HCT116 (cell line): ENCODE measurements at regions not wholly inside any gene's neighbourhood (a gene's known extent, or its start where the extent isn't known, plus 50 kb on each side); places are given as distances from the start of the nearest gene placed in this dataset.

Source experiments
- ATAC-seq: fragments of 200-7000 bp; cut with Tn5 transposase; 2 replicates; pipeline ENCODE4 v1.9.1; 2020; ENCODE audit warnings: mild to moderate bottlenecking, moderate library complexity
- BruUV-seq: library from RNA; stranded (reverse); fragments of 400-500 nt; replicated peaks from 2 replicates; lab custom pipeline; 2021; lab: Mats Ljungman, UMichigan
- CTCF ChIA-PET: fragments of 300-600 bp; sonication (Branson Sonifier 250); formaldehyde crosslinking; loops from one replicate; lab custom pipeline; 2021; ENCODE audit warnings: antibody characterized with exemption; lab: Charles Lee
- POLR2A ChIA-PET: fragments of 300-600, 350-600 bp; sonication (Branson Sonifier 250); formaldehyde crosslinking; loops from one replicate; lab custom pipeline; 2021; ENCODE audit warnings: antibody characterized with exemption; lab: Charles Lee
- RAD21 ChIA-PET, 2 experiments: fragments of 300-600 bp; sonication (Branson Sonifier 250); formaldehyde crosslinking; loops; one replicate each; lab custom pipeline; 2023; ENCODE audit warnings: low total read pairs in 2 of 2; ENCODE audit not compliant: uncharacterized antibody in 2 of 2, unreplicated experiment in 2 of 2, low non-redundant PET in 1 of 2; lab: Charles Lee
- DNase-seq: peaks from one replicate; pipeline ENCODE4 v3.0.0-alpha.2; 2010; ENCODE audit warnings: low read depth, low spot score
- H2AFZ ChIP-seq: fragments of 200-600 bp; shearing (Covaris generic), sonication (generic); 2 replicates; pipeline ENCODE4 v1.6.1; 2017; ENCODE audit warnings: low read depth, mixed run types, mixed read lengths, antibody characterized with exemption, low read length; ENCODE audit not compliant: poor library complexity, severe bottlenecking
- H3K27ac ChIP-seq: 2 replicates; pipeline ENCODE4 v1.5.1; 2012; ENCODE audit warnings: low read depth, low read length
- H3K27me3 ChIP-seq: fragments of 200-600 bp; sonication (generic); 2 replicates; pipeline ENCODE4 v1.6.1; 2016; ENCODE audit warnings: mixed run types, low read length, mixed read lengths; ENCODE audit not compliant: insufficient read depth
- H3K36me3 ChIP-seq, 2 experiments: fragments of 200-500 bp in 1 of 2; fragments of 200-600 bp in 1 of 2; sonication (Bioruptor generic) in 1 of 2; sonication (generic) in 1 of 2; 2 replicates each; pipeline versions ENCODE4 v1.5.1 to v1.6.1; 2014 to 2016; ENCODE audit warnings: low read length in 2 of 2, inconsistent platforms in 1 of 2, mixed read lengths in 1 of 2, mixed run types in 1 of 2; ENCODE audit not compliant: insufficient read depth in 2 of 2, control insufficient read depth in 1 of 2
- H3K4me1 ChIP-seq, 2 experiments: fragments of 200-600 bp in 1 of 2; sonication (generic) in 1 of 2; 2 replicates each; pipeline versions ENCODE4 v1.5.1 to v1.6.1; 2012 to 2017; ENCODE audit warnings: low read length in 2 of 2, inconsistent platforms in 1 of 2, mild to moderate bottlenecking in 1 of 2, mixed read lengths in 1 of 2, mixed run types in 1 of 2, moderate library complexity in 1 of 2; ENCODE audit not compliant: insufficient read depth in 2 of 2, control insufficient read depth in 1 of 2
- H3K4me2 ChIP-seq: fragments of 200-600 bp; sonication (generic); 2 replicates; pipeline ENCODE4 v1.6.1; 2017; ENCODE audit warnings: mixed run types, low read length, mixed read lengths
- H3K4me3 ChIP-seq, 2 experiments: fragments of 200-600 bp in 1 of 2; sonication (generic) in 1 of 2; replicated peaks in 1 of 2; 2 replicates each; pipeline ENCODE4 v1.5.1; 2011 to 2016; ENCODE audit warnings: low read length in 2 of 2, control low read depth in 1 of 2, low read depth in 1 of 2, mild to moderate bottlenecking in 1 of 2, mixed read lengths in 1 of 2, mixed run types in 1 of 2
- H3K79me2 ChIP-seq: fragments of 200-600 bp; sonication (generic); 2 replicates; pipeline ENCODE4 v1.6.1; 2017; ENCODE audit warnings: mild to moderate bottlenecking, mixed run types, low read length, moderate library complexity, mixed read lengths; ENCODE audit not compliant: insufficient read depth
- H3K9ac ChIP-seq: fragments of 200-600 bp; sonication (generic); 2 replicates; pipeline ENCODE4 v1.6.1; 2016; ENCODE audit warnings: low read length, mixed read lengths
- H3K9me2 ChIP-seq: fragments of 200-600 bp; sonication (generic), shearing (Covaris generic); 2 replicates; pipeline ENCODE4 v1.6.1; 2017; ENCODE audit warnings: mixed run types, mild to moderate bottlenecking, moderate library complexity; ENCODE audit not compliant: insufficient read depth
- H3K9me3 ChIP-seq, 2 experiments: fragments of 200-500 bp in 1 of 2; fragments of 200-600 bp in 1 of 2; sonication (Bioruptor generic) in 1 of 2; sonication (generic) in 1 of 2; 2 replicates each; pipeline ENCODE4 v1.6.1; 2014 to 2017; ENCODE audit warnings: low read length in 2 of 2, mixed read lengths in 2 of 2, inconsistent platforms in 1 of 2, low read depth in 1 of 2, mild to moderate bottlenecking in 1 of 2, mixed run types in 1 of 2, moderate library complexity in 1 of 2; ENCODE audit not compliant: control insufficient read depth in 1 of 2, insufficient read depth in 1 of 2
- H4K20me1 ChIP-seq: fragments of 200-600 bp; sonication (generic), shearing (Covaris generic); 2 replicates; pipeline ENCODE4 v1.6.1; 2017; ENCODE audit warnings: mixed run types, mild to moderate bottlenecking, moderate library complexity; ENCODE audit not compliant: insufficient read depth
- CEBPB ChIP-seq: IDR thresholded peaks from 2 replicates; pipeline ENCODE4 v1.6.1; 2012; ENCODE audit warnings: low read depth
- ELF1 ChIP-seq: IDR thresholded peaks from 2 replicates; pipeline ENCODE4 v1.6.1; 2012; ENCODE audit warnings: low read depth, borderline replicate concordance
- EZH2 ChIP-seq: fragments of 200-600 bp; sonication (generic); IDR thresholded peaks from 2 replicates; pipeline ENCODE4 v1.6.1; 2017; ENCODE audit warnings: antibody characterized with exemption, mixed run types
- EZH2phosphoT487 ChIP-seq: fragments of 200-600 bp; IDR thresholded peaks from 2 replicates; pipeline ENCODE4 v1.6.1; 2018; ENCODE audit warnings: antibody characterized with exemption, borderline replicate concordance
- FOSL1 ChIP-seq: IDR thresholded peaks from 2 replicates; pipeline ENCODE4 v1.6.1; 2012; ENCODE audit warnings: low read depth
- JUND ChIP-seq: IDR thresholded peaks from 2 replicates; pipeline ENCODE4 v1.6.1; 2012
- SP1 ChIP-seq: IDR thresholded peaks from 2 replicates; pipeline ENCODE4 v1.6.1; 2012; ENCODE audit warnings: low read depth
- TCF7L2 ChIP-seq: IDR thresholded peaks from 2 replicates; pipeline ENCODE4 v1.7.0; 2011; ENCODE audit warnings: borderline replicate concordance, inconsistent platforms; ENCODE audit not compliant: insufficient read depth, insufficient read length; ENCODE audit errors: extremely low read depth
- intact Hi-C: fragments of 100-400 bp; cut with micrococcal nuclease; formaldehyde crosslinking; loops from 2 replicates; pipeline ENCODE4 v1.10.0; 2022
- TF ChIP-seq, protein P1 (sequence below): IDR thresholded peaks from 2 replicates; pipeline ENCODE4 v1.6.1; 2011; ENCODE audit warnings: mild to moderate bottlenecking, low read length, moderate library complexity; ENCODE audit not compliant: insufficient replicate concordance; ENCODE audit errors: extremely low read depth
- TF ChIP-seq, protein P2 (sequence below): IDR thresholded peaks from 2 replicates; pipeline ENCODE4 v1.6.1; 2012; ENCODE audit warnings: low read depth

DNA sequence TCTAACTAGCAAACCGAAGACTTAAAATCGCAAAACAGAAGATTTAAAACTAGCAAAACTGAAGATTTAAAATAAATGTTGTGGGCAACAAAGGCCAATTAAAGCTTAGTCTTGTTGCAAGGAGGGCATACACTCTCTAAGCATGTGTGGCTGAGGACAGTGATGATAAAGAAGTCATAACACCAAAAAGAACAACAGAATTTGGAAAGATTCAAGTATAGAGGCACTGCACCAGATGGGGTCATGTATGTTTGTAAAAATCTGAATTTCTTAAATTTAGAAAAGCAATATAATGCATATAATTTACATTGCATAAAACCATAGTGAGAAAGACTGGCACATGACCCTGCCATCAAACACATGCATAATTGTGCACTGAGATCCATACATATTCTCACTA lies 743.8 kb downstream of the TAF11L14 start:
- no peak overlapping the region for H3K4me2 ChIP-seq
- ChIA-PET RAD21 (no interaction called here), POLR2A (no interaction called here), CTCF (no interaction called here)
- ATAC-seq: no peak
- no peaks in the 10 kb centered on the region for H3K27me3 ChIP-seq
- no peak overlapping the region for H3K4me3 ChIP-seq
- H3K9ac ChIP-seq: no peak overlapping the region
- peaks cover 10 to 16% of the 10 kb centered on the region in 2 experiments; a peak in 3 of 4 replicates for H3K9me3 ChIP-seq
- TF ChIP-seq, protein P1, sequence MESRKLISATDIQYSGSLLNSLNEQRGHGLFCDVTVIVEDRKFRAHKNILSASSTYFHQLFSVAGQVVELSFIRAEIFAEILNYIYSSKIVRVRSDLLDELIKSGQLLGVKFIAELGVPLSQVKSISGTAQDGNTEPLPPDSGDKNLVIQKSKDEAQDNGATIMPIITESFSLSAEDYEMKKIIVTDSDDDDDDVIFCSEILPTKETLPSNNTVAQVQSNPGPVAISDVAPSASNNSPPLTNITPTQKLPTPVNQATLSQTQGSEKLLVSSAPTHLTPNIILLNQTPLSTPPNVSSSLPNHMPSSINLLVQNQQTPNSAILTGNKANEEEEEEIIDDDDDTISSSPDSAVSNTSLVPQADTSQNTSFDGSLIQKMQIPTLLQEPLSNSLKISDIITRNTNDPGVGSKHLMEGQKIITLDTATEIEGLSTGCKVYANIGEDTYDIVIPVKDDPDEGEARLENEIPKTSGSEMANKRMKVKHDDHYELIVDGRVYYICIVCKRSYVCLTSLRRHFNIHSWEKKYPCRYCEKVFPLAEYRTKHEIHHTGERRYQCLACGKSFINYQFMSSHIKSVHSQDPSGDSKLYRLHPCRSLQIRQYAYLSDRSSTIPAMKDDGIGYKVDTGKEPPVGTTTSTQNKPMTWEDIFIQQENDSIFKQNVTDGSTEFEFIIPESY: no peak
- TF ChIP-seq SP1: no peak
- TF ChIP-seq ELF1: no peak
- no peak for TF ChIP-seq EZH2
- no peak for TF ChIP-seq CEBPB
- no peak for TF ChIP-seq TCF7L2
- TF ChIP-seq, protein P2, sequence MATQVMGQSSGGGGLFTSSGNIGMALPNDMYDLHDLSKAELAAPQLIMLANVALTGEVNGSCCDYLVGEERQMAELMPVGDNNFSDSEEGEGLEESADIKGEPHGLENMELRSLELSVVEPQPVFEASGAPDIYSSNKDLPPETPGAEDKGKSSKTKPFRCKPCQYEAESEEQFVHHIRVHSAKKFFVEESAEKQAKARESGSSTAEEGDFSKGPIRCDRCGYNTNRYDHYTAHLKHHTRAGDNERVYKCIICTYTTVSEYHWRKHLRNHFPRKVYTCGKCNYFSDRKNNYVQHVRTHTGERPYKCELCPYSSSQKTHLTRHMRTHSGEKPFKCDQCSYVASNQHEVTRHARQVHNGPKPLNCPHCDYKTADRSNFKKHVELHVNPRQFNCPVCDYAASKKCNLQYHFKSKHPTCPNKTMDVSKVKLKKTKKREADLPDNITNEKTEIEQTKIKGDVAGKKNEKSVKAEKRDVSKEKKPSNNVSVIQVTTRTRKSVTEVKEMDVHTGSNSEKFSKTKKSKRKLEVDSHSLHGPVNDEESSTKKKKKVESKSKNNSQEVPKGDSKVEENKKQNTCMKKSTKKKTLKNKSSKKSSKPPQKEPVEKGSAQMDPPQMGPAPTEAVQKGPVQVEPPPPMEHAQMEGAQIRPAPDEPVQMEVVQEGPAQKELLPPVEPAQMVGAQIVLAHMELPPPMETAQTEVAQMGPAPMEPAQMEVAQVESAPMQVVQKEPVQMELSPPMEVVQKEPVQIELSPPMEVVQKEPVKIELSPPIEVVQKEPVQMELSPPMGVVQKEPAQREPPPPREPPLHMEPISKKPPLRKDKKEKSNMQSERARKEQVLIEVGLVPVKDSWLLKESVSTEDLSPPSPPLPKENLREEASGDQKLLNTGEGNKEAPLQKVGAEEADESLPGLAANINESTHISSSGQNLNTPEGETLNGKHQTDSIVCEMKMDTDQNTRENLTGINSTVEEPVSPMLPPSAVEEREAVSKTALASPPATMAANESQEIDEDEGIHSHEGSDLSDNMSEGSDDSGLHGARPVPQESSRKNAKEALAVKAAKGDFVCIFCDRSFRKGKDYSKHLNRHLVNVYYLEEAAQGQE: no peak
- no peak for TF ChIP-seq JUND
- no peak for TF ChIP-seq FOSL1
- TF ChIP-seq EZH2phosphoT487: no peak
- no peaks in the 10 kb centered on the region for H3K36me3 ChIP-seq
- no peak for DNase-seq
- H3K4me1 ChIP-seq: no peaks in the 10 kb centered on the region
- intact Hi-C loops: no loop called here
- no peaks in the 10 kb centered on the region for H4K20me1 ChIP-seq
- H3K9me2 ChIP-seq: no peaks in the 10 kb centered on the region
- BruUV-seq: no TSS peak
- no peak overlapping the region for H2AFZ ChIP-seq
- H3K27ac ChIP-seq: no peak overlapping the region
- no peaks in the 10 kb centered on the region for H3K79me2 ChIP-seq
